Ovary (tissue), 7 donors: ENCODE measurements at regions not wholly inside any gene's neighbourhood (a gene's known extent, or its start where the extent isn't known, plus 50 kb on each side); places are given as distances from the start of the nearest gene placed in this dataset. TPM values are rescaled to one million over a fixed set of nuclear protein-coding genes. Genes with fewer than 3 reads are reported as not detected.

Experiments
- DNase-seq, 5 donors: peaks; one replicate each; pipeline ENCODE4 v3.0.0-alpha.2; 2019 to 2020
- H3K27ac ChIP-seq, 2 donors: fragments of 200-600 bp; one replicate each; pipeline versions ENCODE4 v1.5.1 to v1.8.0; 2019 to 2022
- H3K27me3 ChIP-seq: fragments of 200-600 bp; one replicate; pipeline ENCODE4 v1.8.0; 2022
- H3K36me3 ChIP-seq: fragments of 200-600 bp; sonication (generic); one replicate; pipeline ENCODE4 v1.5.1; 2019
- H3K4me1 ChIP-seq: one replicate; pipeline ENCODE4 v1.8.1; 2013; ENCODE audit warnings: mild to moderate bottlenecking, moderate library complexity; ENCODE audit not compliant: insufficient read depth
- H3K4me3 ChIP-seq: fragments of 200-600 bp; sonication (generic); one replicate; pipeline ENCODE4 v1.5.1; 2017
- H3K9me3 ChIP-seq, 2 donors: fragments of 200-600 bp in 1 of 2; sonication (generic) in 1 of 2; one replicate each; pipeline versions ENCODE4 v1.5.1 to v1.8.1; 2013 to 2019; ENCODE audit warnings: mild to moderate bottlenecking in 1 of 2, moderate library complexity in 1 of 2
- EP300 ChIP-seq: sonication (generic); formaldehyde crosslinking; IDR thresholded peaks from one replicate; pipeline ENCODE4 v1.6.1; 2017; ENCODE audit warnings: antibody characterized with exemption
- POLR2A ChIP-seq: fragments of 450-650 bp; IDR thresholded peaks from one replicate; pipeline ENCODE4 v1.6.1; 2017; ENCODE audit warnings: antibody characterized with exemption, mild to moderate bottlenecking, moderate library complexity
- WGBS, 3 donors: extraction: QIAGEN DNeasy Blood & Tissue Kit in 1 of 3; methylation state at CpG; one replicate each; pipeline versions ENCODE4 v1.1.5 to v1.1.7; 2013 to 2017; 5-methylcytosine and 5-hydroxymethylcytosine counted together
- intact Hi-C, 4 donors: fragments of 100-400 bp; cut with DNase I; formaldehyde crosslinking; loops; one replicate each; pipeline versions ENCODE4 v1.11.0 to v1.15.1; 2022 to 2023
- small RNA-seq: library from RNA; depleted of rRNA; stranded (forward); fragments of <200 nt; gene quantifications from one replicate; pipeline ENCODE3, GENCODE V24; 2016
- TF ChIP-seq, protein P1 (sequence below), 3 donors: fragments of 450-650 bp in 2 of 3; fragments of 200-600 bp in 1 of 3; IDR thresholded peaks; one replicate each; pipeline versions ENCODE4 v1.5.1 to v1.8.0; 2016 to 2022; ENCODE audit warnings: antibody characterized with exemption in 3 of 3, mild to moderate bottlenecking in 1 of 3
- donor health status: DM: no; HTN: no; CAD: no; lungs with moderate emphysema.
- donor health status: DM: no; HTN: no; CAD: no.
- donor health status: Bipolar disorder and iron deficiency.
- donor health status: DM: no; HTN: no; CAD: no.
- donor health status: DM: yes; HTN: yes; CAD: no.

DNA sequence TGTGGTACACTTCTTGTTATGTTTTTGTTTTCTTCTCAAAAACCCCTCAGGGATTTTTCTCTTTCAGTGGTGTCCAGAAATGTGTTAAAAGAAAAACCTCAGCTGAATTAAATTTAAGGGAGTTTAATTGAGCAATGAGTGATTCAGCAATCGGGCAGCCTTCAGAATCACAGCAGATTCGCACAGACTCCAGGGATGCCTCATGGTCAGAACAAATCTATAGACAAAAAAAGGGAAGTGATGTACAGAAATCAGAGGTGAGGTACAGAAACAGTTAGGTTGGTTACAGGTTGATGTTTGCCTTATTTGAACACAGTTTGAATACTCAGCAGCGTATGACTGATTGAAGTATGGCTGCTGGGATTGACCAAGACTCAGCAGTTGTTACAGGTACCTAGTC, 86.2 kb downstream of the TLR5 start:
- WGBS, 3 donors = 88 to 95% (median 94%) methylated on average over 3 of the region's 3 CpGs
- no peak for TF ChIP-seq POLR2A
- TF ChIP-seq, protein P1, sequence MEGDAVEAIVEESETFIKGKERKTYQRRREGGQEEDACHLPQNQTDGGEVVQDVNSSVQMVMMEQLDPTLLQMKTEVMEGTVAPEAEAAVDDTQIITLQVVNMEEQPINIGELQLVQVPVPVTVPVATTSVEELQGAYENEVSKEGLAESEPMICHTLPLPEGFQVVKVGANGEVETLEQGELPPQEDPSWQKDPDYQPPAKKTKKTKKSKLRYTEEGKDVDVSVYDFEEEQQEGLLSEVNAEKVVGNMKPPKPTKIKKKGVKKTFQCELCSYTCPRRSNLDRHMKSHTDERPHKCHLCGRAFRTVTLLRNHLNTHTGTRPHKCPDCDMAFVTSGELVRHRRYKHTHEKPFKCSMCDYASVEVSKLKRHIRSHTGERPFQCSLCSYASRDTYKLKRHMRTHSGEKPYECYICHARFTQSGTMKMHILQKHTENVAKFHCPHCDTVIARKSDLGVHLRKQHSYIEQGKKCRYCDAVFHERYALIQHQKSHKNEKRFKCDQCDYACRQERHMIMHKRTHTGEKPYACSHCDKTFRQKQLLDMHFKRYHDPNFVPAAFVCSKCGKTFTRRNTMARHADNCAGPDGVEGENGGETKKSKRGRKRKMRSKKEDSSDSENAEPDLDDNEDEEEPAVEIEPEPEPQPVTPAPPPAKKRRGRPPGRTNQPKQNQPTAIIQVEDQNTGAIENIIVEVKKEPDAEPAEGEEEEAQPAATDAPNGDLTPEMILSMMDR (IDR thresholded peaks at IDR 0.05) = no peak
- TF ChIP-seq EP300 = no peak
- Histone ChIP-seq H3K36me3 (no peaks in the 10 kb centered on the region), H3K27ac (no peak overlapping the region), H3K4me1 (no peaks in the 10 kb centered on the region), H3K9me3 (no peaks in the 10 kb centered on the region), H3K4me3 (no peak overlapping the region), H3K27me3 (no peaks in the 10 kb centered on the region)
- intact Hi-C loops = no loop called here
- DNase-seq = no peak

DNA sequence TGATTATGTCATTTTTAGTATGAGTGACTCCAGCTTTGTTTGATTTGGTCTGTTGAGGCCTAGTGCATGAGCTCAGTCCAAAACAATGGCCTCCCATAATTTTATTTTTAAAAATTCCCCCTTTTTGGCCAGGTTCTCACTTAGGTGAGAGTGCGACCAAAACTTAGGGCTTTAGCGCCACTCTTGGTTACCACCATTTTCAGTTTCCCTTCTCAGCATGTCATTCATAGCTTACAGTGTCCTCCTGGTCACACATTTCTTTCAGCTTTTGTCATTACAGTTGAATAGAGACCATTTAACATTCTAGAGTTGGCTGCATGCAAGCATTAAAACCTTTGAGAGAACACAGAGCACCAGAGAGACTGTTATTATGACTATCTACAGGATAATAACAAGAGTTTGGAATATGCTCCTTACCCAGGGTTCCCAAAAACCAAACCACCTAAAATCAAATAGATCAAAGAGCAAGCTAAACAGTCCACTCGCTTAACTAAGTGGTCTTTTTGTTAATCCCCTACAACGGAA, 85.4 kb downstream of the TLR5 start:
- intact Hi-C loops = no loop called here
- Histone ChIP-seq H3K4me1 (no peaks in the 10 kb centered on the region), H3K27ac (no peak overlapping the region), H3K4me3 (no peak overlapping the region), H3K27me3 (no peaks in the 10 kb centered on the region), H3K9me3 (no peaks in the 10 kb centered on the region), H3K36me3 (no peaks in the 10 kb centered on the region)
- DNase-seq = no peak
- 92 to 97% (median 94%) methylated on average over 4 of the region's 4 CpGs for WGBS, 3 donors
- TF ChIP-seq EP300 = no peak

Small RNA genes lying in the stretch of these regions (small RNA-seq; reads per million reads assigned to genes)
- not detected for gene NDUFB1P2
